ENCODE measurements at regions not wholly inside any gene's neighbourhood (a gene's known extent, or its start where the extent isn't known, plus 50 kb on each side); places are given as distances from the start of the nearest gene placed in this dataset.

DNA sequence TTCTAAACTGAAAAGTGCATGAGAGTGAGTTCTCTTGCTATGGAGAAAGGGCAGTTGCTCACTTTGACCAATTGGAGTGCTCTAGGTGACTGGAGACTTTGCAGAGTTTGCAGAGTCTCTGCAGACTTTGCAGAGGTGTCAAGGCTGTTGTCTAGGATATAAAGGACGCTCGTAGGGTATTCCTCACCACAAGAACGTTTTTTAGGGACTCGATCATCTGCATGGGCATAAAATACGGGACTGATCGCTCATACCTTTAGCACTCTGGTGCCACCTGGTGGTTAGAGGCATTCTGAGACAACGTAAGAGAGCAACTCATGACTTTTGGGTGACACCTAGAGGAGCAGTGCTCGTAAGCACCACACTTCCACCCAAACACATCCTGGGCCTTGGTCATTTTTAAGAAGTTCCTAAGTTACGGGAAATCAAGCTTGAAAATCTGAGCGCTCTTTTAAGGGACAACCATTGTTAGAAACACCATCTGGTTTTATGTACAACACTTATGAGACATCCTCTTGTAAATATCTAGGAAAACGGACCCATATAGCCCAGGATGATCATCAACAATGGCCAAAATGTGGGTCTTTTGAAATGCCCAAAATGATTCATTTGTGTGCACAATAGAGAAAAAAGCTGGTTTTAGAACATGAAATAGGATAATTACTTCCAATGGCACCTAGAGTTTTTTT lies 51.6 kb upstream of the XCR1 start:
- H3K9me3 ChIP-seq: no peaks in the 10 kb centered on the region
- DNase-seq (ENCODE audit: low spot score in 2 of 2): peak; percentile 96 to 100
- 10 to 12% methylated on average over 11 of the region's 11 CpGs for WGBS, 2 donors
- no peaks in the 10 kb centered on the region for H3K27me3 ChIP-seq
- H3K27ac ChIP-seq: no peak overlapping the region
- H3K36me3 ChIP-seq: no peaks in the 10 kb centered on the region
- TF ChIP-seq EP300 (IDR thresholded peaks at IDR 0.05): peak in 1 of 2 donors; percentile 36
- TF ChIP-seq, protein P1, sequence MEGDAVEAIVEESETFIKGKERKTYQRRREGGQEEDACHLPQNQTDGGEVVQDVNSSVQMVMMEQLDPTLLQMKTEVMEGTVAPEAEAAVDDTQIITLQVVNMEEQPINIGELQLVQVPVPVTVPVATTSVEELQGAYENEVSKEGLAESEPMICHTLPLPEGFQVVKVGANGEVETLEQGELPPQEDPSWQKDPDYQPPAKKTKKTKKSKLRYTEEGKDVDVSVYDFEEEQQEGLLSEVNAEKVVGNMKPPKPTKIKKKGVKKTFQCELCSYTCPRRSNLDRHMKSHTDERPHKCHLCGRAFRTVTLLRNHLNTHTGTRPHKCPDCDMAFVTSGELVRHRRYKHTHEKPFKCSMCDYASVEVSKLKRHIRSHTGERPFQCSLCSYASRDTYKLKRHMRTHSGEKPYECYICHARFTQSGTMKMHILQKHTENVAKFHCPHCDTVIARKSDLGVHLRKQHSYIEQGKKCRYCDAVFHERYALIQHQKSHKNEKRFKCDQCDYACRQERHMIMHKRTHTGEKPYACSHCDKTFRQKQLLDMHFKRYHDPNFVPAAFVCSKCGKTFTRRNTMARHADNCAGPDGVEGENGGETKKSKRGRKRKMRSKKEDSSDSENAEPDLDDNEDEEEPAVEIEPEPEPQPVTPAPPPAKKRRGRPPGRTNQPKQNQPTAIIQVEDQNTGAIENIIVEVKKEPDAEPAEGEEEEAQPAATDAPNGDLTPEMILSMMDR (IDR thresholded peaks at IDR 0.05): peak; percentile 90 to 99 (median 97)
- TF ChIP-seq POLR2A (IDR thresholded peaks at IDR 0.05): no peak
- H3K4me1 ChIP-seq: peaks cover 0 to 25% (median 4%) of the 10 kb centered on the region in 4 donors
- peak overlapping the region in 1 of 4 donors; percentile 11 for H3K4me3 ChIP-seq
